HG03060 (cell line): ENCODE measurements at regions not wholly inside any gene's neighbourhood (a gene's known extent, or its start where the extent isn't known, plus 50 kb on each side); places are given as distances from the start of the nearest gene placed in this dataset.

Experiments used
- ATAC-seq: cut with Tn5 transposase; IDR thresholded peaks from one replicate; pipeline ENCODE4 v1.9.1; 2021; ENCODE audit warnings: low read depth, moderate number of reproducible peaks; ENCODE audit not compliant: unreplicated experiment

- no peak for ATAC-seq
These were observed 310.4 kb downstream of the KCNC2 start for GRCh38 chr12:74899031-74899829.

GRCh38 chr12:74900232-74900631 lies 309.4 kb downstream of the KCNC2 start:
- no peak for ATAC-seq

GRCh38 chr12:74903522-74903921 lies 306.1 kb downstream of the KCNC2 start:
- ATAC-seq, result no peak

GRCh38 chr12:74906224-74906623 lies 303.4 kb downstream of the KCNC2 start:
- no peak for ATAC-seq

GRCh38 chr12:74910831-74911230 lies 298.8 kb downstream of the KCNC2 start:
- ATAC-seq, result no peak

- ATAC-seq, result no peak
These were observed 295.3 kb downstream of the KCNC2 start for GRCh38 chr12:74914378-74914777.

- no peak for ATAC-seq
These were observed 293.9 kb downstream of the KCNC2 start for GRCh38 chr12:74915718-74916117.

- ATAC-seq, result no peak
These were observed 291.9 kb downstream of the KCNC2 start for GRCh38 chr12:74917743-74918142.

GRCh38 chr12:74918291-74918690 lies 291.3 kb downstream of the KCNC2 start:
- no peak for ATAC-seq

- ATAC-seq, result no peak
These were observed 287.5 kb downstream of the KCNC2 start for GRCh38 chr12:74922117-74922516.

- ATAC-seq, result no peak
These were observed 287.0 kb downstream of the KCNC2 start for GRCh38 chr12:74922642-74923041.

GRCh38 chr12:74941670-74942069 lies 268.0 kb downstream of the KCNC2 start:
- ATAC-seq, result no peak

- ATAC-seq, result no peak
These were observed 263.9 kb downstream of the KCNC2 start for GRCh38 chr12:74945771-74946198.

- ATAC-seq, result no peak
These were observed 255.9 kb downstream of the KCNC2 start for GRCh38 chr12:74953697-74954096.

- no peak for ATAC-seq
These were observed 252.4 kb downstream of the KCNC2 start for GRCh38 chr12:74957231-74957630.

- no peak for ATAC-seq
These were observed 252.0 kb downstream of the KCNC2 start for GRCh38 chr12:74957634-74958033.

GRCh38 chr12:74959657-74960056 lies 250.0 kb downstream of the KCNC2 start:
- ATAC-seq, result no peak

GRCh38 chr12:74963304-74963703 lies 246.3 kb downstream of the KCNC2 start:
- ATAC-seq, result no peak

GRCh38 chr12:74963867-74964331 lies 245.7 kb downstream of the KCNC2 start:
- ATAC-seq, result no peak

- no peak for ATAC-seq
These were observed 245.2 kb downstream of the KCNC2 start for GRCh38 chr12:74964390-74964789.

GRCh38 chr12:74971201-74971600 lies 238.4 kb downstream of the KCNC2 start:
- no peak for ATAC-seq

GRCh38 chr12:74977832-74978481 lies 231.7 kb downstream of the KCNC2 start:
- no peak for ATAC-seq
